AG09319 (cell line): ENCODE measurements at regions not wholly inside any gene's neighbourhood (a gene's known extent, or its start where the extent isn't known, plus 50 kb on each side); places are given as distances from the start of the nearest gene placed in this dataset.

ENCODE experiments used
- DNase-seq: peaks from one replicate; pipeline ENCODE4 v3.0.0-alpha.2; 2010; ENCODE audit warnings: low read depth; ENCODE audit errors: extremely low read depth
- TF ChIP-seq, protein P1 (sequence below): IDR thresholded peaks from 2 replicates; pipeline ENCODE4 v1.5.1; 2011; ENCODE audit warnings: low read depth, mild to moderate bottlenecking, inconsistent platforms, low read length, moderate library complexity

DNA sequence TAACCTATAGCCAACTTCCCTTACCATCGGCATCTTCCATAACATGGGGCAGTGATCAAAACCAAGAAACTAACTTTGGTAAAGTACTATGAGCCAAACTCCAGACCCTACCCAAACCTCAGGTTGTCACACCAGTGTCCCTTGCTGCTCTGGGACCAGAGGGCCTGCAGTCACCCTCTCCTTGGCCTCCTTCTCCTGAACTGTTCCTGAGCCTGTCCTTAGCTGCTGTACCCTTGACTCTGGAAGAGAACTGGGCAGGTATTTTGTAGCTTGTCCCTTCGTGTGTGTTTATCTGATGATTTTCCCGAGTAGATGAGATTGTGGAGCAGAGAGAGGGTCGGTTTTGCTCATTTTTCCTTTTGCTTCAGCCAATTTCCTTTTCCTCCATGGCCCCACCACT is 240.4 kb downstream of the SYK start:
- DNase-seq, result no peak
- TF ChIP-seq, protein P1, sequence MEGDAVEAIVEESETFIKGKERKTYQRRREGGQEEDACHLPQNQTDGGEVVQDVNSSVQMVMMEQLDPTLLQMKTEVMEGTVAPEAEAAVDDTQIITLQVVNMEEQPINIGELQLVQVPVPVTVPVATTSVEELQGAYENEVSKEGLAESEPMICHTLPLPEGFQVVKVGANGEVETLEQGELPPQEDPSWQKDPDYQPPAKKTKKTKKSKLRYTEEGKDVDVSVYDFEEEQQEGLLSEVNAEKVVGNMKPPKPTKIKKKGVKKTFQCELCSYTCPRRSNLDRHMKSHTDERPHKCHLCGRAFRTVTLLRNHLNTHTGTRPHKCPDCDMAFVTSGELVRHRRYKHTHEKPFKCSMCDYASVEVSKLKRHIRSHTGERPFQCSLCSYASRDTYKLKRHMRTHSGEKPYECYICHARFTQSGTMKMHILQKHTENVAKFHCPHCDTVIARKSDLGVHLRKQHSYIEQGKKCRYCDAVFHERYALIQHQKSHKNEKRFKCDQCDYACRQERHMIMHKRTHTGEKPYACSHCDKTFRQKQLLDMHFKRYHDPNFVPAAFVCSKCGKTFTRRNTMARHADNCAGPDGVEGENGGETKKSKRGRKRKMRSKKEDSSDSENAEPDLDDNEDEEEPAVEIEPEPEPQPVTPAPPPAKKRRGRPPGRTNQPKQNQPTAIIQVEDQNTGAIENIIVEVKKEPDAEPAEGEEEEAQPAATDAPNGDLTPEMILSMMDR, result no peak

DNA sequence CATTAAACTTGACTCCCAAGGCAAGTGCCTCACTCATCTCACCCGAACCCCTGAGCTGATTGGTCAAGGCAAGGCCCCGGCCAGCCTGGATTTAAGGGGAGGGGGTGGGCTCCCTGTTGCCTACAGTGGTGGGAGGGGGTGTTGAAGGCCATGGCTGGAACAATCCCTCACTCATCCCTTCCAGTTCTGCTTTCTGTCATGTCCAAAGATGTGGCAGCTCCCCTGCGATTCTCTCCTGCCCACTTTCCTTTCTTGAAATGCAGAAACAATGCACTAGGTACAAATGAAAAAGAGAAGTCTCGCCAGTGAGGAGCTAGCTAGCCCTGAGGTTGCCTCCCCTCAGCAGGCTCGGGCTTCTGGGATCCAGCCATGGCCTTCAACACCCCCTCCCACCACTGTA is 240.9 kb downstream of the SYK start:
- TF ChIP-seq, protein P1, result no peak
- DNase-seq, result no peak

DNA sequence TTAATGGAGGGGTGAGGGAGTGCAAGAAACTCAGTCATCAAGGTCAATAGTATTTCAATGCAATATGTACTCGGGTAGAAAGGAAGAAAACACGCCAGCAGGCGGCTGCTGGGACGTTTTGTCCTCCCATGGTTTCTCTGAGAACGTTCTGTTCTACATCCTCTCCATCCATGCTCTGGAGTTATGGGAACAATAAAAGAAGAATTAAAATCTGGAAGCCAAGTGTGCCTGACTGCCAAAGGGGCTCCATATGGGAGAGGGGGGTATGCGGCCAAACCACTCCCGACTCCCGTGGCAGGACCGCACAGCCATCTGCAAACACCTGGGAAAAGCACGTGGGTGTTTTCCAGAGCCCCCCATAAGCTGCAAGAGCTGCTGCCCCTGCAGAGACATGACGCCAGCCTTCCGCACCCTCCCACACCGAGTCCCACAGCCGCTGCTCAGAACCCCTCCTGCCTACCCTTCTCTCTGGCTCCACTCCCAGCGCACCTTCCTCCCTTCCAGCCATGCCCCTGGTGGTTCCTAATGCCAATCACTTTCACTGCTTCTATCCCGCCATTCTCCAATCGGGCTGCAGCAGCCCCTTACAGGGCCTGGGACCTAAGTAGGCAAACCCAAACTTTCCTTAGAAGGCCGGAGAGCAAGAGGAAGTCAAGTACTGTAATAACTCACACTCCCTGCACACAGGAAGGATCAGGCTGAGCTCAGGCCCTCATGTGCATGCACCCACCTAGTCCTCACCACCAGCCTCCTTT is 241.6 kb downstream of the SYK start:
- no peak for DNase-seq

DNA sequence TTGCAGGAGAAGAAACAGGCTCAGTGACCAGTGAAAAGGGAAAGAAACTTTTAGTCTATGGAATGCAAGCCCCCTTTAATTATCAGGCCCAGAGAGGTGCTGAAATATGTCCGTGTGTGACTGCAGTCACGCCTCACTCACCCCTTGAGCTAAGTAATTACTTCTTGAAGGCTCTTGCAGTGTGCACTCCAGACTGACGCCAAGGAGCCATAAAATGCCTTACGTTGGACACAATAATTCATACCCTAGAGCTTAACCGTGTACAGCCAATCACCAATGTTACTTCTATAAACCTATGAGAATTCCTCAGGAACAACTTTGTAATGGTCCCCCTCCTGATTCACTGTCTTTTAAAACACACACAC is 242.2 kb downstream of the SYK start:
- TF ChIP-seq, protein P1, result no peak
- no peak for DNase-seq

More for the DNA sequence above, 241.6 kb downstream of the SYK start:
- TF ChIP-seq, protein P1, result no peak

DNA sequence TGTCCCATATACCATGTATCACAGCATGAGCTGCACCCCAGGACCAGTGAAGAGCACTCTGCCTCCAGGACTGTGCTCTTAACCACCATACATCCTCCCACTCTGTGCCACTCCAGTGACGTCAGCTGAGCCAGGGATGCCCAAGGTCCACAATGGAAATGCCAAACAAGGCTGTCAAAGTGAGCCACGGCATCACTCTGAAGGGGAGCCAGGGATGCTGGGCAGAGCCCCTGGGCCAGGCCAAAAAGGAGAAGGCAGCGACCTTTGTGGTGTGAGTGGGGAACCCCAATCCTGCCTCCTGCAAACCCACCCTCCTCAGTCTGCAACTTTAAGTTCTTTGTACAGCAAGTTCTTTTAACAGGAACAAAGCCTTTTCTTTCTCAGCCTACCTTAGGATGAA is 242.7 kb downstream of the SYK start:
- DNase-seq, result no peak
- TF ChIP-seq, protein P1, result no peak

DNA sequence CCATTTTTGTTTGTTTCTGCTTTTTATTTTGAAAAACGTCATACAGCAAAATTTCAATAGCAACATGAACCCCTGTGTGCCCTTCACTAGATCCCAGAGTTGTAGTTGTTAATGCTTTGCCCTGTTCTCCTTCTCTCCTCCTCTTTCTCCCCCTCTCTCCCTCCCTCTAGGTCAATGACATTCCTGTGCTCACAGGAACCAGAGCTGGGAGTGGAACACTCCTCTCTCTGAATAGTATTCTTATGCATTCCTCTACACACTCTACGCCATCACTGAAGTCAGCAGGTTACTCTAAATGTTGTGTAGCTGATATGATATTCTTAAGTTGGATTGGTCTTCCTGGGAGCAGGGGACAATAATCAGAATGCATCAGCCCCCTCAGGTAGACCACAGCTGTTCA is 243.4 kb downstream of the SYK start:
- no peak for DNase-seq

DNA sequence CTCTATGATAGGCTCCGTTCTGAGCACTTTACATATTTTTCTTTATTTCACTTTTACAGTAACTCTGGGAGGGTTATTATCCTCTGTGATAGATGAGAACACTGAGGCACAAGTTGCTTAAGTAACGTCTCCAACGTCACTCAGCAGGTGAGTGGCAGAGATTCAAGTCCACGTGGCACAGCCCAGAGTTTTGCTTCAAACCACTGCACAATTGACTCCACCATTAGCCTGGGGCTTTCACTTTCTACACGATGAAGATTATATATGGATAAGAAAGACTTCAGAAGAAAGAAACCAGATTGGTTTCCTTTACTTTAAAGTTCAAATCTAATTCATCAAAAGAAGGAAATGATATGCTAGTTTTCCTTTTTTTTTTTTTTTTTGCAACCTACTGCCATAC is 245.9 kb downstream of the SYK start:
- TF ChIP-seq, protein P1, result no peak
- no peak for DNase-seq

More for the DNA sequence above, 243.4 kb downstream of the SYK start:
- TF ChIP-seq, protein P1, result no peak
